ENCODE measurements at regions not wholly inside any gene's neighbourhood (a gene's known extent, or its start where the extent isn't known, plus 50 kb on each side); places are given as distances from the start of the nearest gene placed in this dataset.
A peak's percentile ranks its signal among the peaks of the same experiment; 100 is the strongest.

DNA sequence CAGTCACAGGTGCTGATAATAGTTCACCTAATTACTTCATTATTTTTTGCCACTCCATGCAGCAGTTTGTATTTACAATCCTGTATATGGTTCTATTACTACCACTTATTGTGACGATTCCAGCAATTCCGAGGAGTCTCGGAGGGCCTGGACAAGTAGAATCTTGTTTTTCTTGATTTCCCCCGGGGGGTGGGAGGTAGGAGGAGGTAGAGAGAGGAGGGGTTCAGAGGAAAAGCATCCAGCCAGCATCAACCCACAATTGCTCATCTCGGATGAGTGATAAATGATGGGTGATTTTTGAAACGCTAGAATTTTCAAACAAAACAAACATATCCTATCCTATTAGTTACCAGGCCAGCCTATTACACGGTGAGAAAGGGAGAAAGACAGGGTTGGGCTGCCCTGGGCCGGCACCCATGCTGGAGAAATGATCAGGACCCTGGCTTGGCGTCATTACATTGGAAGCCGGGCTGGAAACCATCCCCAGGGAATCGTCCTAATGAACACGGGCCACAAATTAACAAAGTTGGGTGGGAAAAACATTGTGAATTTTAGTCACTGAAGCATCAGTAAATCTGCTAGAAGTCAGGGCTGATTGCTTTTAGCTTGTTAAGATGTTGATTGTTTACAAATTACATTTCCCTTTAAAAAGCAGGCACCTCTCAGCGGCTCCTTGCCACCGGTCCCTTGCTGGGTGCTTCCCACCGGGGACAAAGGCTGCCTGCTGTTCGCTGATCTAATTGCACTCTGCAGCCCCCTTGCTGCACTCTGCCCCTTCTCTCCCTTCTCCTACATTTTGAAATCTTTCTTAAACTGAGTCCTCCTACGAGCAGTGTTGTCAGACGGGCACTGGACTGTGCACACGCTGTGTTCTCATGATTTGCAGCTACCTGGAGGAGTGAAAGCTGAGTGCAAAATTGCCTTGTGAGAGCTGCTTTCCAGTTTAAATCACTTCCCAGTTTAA is 95.5 kb downstream of the FAM204A start:
- no peak overlapping the region for H3K27ac ChIP-seq
- no peak for TF ChIP-seq ZFX (IDR thresholded peaks at IDR 0.05)
- TF ChIP-seq, protein P1, sequence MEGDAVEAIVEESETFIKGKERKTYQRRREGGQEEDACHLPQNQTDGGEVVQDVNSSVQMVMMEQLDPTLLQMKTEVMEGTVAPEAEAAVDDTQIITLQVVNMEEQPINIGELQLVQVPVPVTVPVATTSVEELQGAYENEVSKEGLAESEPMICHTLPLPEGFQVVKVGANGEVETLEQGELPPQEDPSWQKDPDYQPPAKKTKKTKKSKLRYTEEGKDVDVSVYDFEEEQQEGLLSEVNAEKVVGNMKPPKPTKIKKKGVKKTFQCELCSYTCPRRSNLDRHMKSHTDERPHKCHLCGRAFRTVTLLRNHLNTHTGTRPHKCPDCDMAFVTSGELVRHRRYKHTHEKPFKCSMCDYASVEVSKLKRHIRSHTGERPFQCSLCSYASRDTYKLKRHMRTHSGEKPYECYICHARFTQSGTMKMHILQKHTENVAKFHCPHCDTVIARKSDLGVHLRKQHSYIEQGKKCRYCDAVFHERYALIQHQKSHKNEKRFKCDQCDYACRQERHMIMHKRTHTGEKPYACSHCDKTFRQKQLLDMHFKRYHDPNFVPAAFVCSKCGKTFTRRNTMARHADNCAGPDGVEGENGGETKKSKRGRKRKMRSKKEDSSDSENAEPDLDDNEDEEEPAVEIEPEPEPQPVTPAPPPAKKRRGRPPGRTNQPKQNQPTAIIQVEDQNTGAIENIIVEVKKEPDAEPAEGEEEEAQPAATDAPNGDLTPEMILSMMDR (conservative IDR thresholded peaks at IDR 0.05), result no peak

DNA sequence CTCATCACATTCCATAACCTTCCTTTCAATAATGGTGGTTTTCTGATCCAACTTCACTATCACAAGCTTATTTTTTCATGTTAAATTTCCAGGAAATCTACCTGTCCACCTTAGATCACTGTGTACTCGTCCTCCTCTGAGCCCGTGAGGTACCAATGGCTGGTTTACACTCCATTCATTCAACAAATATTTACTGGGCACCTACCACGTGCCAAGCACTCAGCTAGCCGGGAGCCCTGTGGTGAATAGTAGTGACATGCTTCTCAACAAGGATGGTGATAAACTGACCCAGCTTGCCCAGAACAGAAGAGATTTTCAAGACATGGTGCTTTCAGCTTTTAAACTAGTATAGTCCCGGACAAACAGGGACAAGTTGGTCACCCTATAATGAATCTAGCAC is 98.2 kb downstream of the FAM204A start:
- no peak for TF ChIP-seq ZFX (IDR thresholded peaks at IDR 0.05)
- TF ChIP-seq, protein P1 (conservative IDR thresholded peaks at IDR 0.05), result no peak
- no peak overlapping the region for H3K27ac ChIP-seq

DNA sequence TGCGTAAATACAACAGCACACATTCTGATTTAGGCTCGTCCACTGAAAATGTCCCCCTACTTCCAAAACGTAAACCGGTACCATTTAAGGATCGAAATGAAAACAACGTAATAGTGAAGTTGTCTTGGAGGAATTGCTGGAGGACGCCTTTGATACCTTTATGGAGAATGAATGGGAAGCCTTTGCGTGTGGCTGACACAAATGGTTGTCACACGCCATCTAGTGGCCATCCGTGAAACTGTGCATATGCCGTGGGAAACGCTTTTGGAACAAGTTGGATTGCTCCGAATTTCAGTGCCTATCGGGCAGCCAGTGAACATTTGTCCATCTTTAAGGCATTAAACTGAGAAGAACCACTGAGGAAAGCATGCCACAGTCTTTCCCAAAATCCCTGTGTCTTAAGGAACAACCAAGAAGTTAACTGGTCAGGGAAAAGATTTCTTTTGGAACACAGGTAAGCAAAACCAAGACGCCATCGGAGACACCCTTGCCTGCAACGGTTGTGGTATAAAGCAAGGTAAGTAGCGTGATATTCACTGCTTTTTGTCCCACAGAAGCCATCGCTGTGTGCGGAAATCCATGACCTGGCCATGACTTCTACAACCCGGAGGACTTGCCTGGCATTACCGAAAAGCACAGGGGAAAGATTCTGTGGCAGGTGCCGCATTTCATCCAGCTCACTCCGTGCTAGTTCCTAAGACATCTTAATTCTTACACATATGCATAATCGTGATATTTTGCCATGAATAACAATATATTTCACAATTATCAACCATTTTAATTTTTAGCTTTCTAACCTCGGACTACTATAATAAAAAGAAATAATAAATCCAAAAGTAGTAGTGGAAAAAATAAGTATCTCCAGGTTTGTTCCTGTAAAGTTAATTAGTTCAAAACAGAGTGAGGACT is 100.6 kb downstream of the FAM204A start:
- no peak overlapping the region for H3K27ac ChIP-seq
- TF ChIP-seq, protein P1 (conservative IDR thresholded peaks at IDR 0.05), result peak; percentile 94
- TF ChIP-seq ZFX (IDR thresholded peaks at IDR 0.05), result no peak

DNA sequence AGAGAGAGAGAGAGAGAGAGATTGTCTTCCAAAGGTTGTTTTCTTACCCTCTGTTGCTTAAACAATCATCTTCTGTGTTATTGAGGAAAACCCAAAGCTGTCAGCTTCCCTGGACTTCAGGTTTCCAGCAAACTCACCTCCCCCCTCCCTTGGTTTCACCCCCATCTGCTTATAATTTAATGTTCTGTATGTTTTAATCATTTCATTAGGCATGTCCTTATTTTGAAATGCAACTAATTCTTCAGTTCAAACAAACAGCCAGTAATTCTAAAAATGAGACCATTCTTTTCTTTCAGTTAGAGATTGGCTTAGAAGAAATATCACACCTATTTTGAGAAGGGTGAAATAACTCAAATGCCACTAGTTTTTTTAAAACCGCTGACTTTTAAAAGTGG is 102.9 kb downstream of the FAM204A start:
- TF ChIP-seq, protein P1 (conservative IDR thresholded peaks at IDR 0.05), result no peak
- no peak for TF ChIP-seq ZFX (IDR thresholded peaks at IDR 0.05)
- H3K27ac ChIP-seq, result no peak overlapping the region

DNA sequence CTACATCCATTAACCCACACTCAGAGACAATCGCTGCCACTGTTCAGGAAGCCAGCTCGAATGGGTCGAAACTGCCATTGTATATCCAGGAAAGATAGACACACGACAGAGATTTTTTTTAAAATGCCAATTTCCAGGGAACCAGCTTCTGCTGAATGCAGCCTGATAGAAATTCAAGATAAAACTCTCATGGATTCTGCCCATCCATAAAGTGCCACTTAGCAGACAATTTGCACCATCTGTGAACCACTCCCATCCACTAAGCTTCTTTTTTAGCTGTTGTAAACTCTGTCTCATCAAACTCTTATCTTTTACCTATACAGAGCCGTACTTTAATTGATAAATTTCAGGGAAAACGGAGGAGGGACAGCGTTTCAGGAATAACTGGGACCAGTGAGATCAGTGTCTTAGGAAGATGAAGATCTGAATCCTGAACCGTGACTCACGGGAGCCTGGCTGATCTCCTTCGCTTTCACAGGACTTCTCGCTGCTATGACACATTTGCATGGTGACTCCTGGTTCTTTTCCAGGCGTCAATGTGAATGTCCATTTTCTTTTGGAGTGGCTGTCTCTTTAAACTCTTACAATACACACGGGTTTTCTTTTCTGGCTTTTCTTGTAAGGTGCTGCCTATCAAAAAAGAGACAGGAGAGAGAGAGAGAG is 103.4 kb downstream of the FAM204A start:
- TF ChIP-seq, protein P1 (conservative IDR thresholded peaks at IDR 0.05), result no peak
- TF ChIP-seq ZFX (IDR thresholded peaks at IDR 0.05), result no peak
- H3K27ac ChIP-seq, result no peak overlapping the region; the same call in 1 of the 2 replicates

DNA sequence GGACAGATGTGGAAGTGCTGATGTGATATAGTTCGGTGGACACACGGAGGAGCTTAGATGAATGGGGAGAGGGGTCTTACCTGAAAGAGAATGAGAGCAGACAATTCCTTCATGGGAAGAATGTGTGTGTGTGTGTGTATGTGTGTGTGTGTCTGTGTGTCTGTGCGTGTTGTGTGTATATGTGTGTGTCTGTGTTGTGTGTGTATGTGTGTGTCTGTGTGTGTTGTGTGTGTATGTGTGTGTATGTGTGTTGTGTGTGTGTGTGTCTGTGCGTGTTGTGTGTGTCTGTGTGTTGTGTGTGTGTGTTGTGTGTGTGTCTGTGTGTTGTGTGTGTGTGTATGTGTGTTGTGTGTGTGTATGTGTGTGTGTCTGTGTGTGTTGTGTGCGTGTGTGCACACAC is 104.2 kb downstream of the FAM204A start:
- H3K27ac ChIP-seq, result no peak overlapping the region; the same call in 1 of the 2 replicates
- TF ChIP-seq, protein P1 (conservative IDR thresholded peaks at IDR 0.05), result no peak
- TF ChIP-seq ZFX (IDR thresholded peaks at IDR 0.05), result no peak
